ENCODE measurements at regions not wholly inside any gene's neighbourhood (a gene's known extent, or its start where the extent isn't known, plus 50 kb on each side); places are given as distances from the start of the nearest gene placed in this dataset.

GRCh38 chr6:156392648-156393047, 384.5 kb upstream of the ARID1B start:
- Histone ChIP-seq H3K4me3 (ENCODE audit: low read depth, low read length) (no peak overlapping the region), H3K27me3 (ENCODE audit: control insufficient read depth, insufficient read depth, low read length) (no peaks in the 10 kb centered on the region), H3K36me3 (ENCODE audit: control insufficient read depth, insufficient read depth, low read length) (no peaks in the 10 kb centered on the region)
- DNase-seq (ENCODE audit: low read depth), result no peak
- no peak for TF ChIP-seq CTCF (IDR thresholded peaks at IDR 0.05; ENCODE audit: insufficient read depth, low read length, poor library complexity, severe bottlenecking)

GRCh38 chr6:156391977-156392376, 385.2 kb upstream of the ARID1B start:
- no peaks in the 10 kb centered on the region for H3K27me3 ChIP-seq (ENCODE audit: control insufficient read depth, insufficient read depth, low read length)
- TF ChIP-seq CTCF (IDR thresholded peaks at IDR 0.05; ENCODE audit: insufficient read depth, low read length, poor library complexity, severe bottlenecking), result no peak
- no peak overlapping the region for H3K4me3 ChIP-seq (ENCODE audit: low read depth, low read length)
- DNase-seq (ENCODE audit: low read depth), result no peak
- no peaks in the 10 kb centered on the region for H3K36me3 ChIP-seq (ENCODE audit: control insufficient read depth, insufficient read depth, low read length)

GRCh38 chr6:156391061-156391672, 386.0 kb upstream of the ARID1B start:
- Histone ChIP-seq H3K36me3 (ENCODE audit: control insufficient read depth, insufficient read depth, low read length) (no peaks in the 10 kb centered on the region), H3K4me3 (ENCODE audit: low read depth, low read length) (no peak overlapping the region), H3K27me3 (ENCODE audit: control insufficient read depth, insufficient read depth, low read length) (no peaks in the 10 kb centered on the region)
- no peak for DNase-seq (ENCODE audit: low read depth)
- TF ChIP-seq CTCF (IDR thresholded peaks at IDR 0.05; ENCODE audit: insufficient read depth, low read length, poor library complexity, severe bottlenecking), result no peak

GRCh38 chr6:156390621-156391020, 386.6 kb upstream of the ARID1B start:
- no peaks in the 10 kb centered on the region for H3K36me3 ChIP-seq (ENCODE audit: control insufficient read depth, insufficient read depth, low read length)
- no peak for DNase-seq (ENCODE audit: low read depth)
- H3K27me3 ChIP-seq (ENCODE audit: control insufficient read depth, insufficient read depth, low read length), result no peaks in the 10 kb centered on the region

GRCh38 chr6:156389296-156389695, 387.9 kb upstream of the ARID1B start:
- Histone ChIP-seq H3K36me3 (ENCODE audit: control insufficient read depth, insufficient read depth, low read length) (no peaks in the 10 kb centered on the region), H3K27me3 (ENCODE audit: control insufficient read depth, insufficient read depth, low read length) (no peaks in the 10 kb centered on the region), H3K4me3 (ENCODE audit: low read depth, low read length) (no peak overlapping the region)
- TF ChIP-seq CTCF (IDR thresholded peaks at IDR 0.05; ENCODE audit: insufficient read depth, low read length, poor library complexity, severe bottlenecking), result no peak
- no peak for DNase-seq (ENCODE audit: low read depth)

More at GRCh38 chr6:156390621-156391020, 386.6 kb upstream of the ARID1B start:
- H3K4me3 ChIP-seq (ENCODE audit: low read depth, low read length), result no peak overlapping the region
- TF ChIP-seq CTCF (IDR thresholded peaks at IDR 0.05; ENCODE audit: insufficient read depth, low read length, poor library complexity, severe bottlenecking), result no peak

- H3K27me3 ChIP-seq (ENCODE audit: control insufficient read depth, insufficient read depth, low read length), result no peaks in the 10 kb centered on the region
Measured at GRCh38 chr6:156387472-156387871, 389.7 kb upstream of the ARID1B start.

More at GRCh38 chr6:156387472-156387871, 389.7 kb upstream of the ARID1B start:
- no peak overlapping the region for H3K4me3 ChIP-seq (ENCODE audit: low read depth, low read length)
- H3K36me3 ChIP-seq (ENCODE audit: control insufficient read depth, insufficient read depth, low read length), result no peaks in the 10 kb centered on the region
- DNase-seq (ENCODE audit: low read depth), result no peak
- TF ChIP-seq CTCF (IDR thresholded peaks at IDR 0.05; ENCODE audit: insufficient read depth, low read length, poor library complexity, severe bottlenecking), result no peak
